Tibial artery (tissue), 4 donors: ENCODE measurements at regions not wholly inside any gene's neighbourhood (a gene's known extent, or its start where the extent isn't known, plus 50 kb on each side); places are given as distances from the start of the nearest gene placed in this dataset.
A peak's percentile ranks its signal among the peaks of the same experiment; 100 is the strongest.
"Not testable (repeated sequence)": the region's sequence is repeated elsewhere in the genome, so short reads cannot be mapped to it uniquely, and the experiment has no call there.

Source experiments
- DNase-seq, 2 donors: peaks; one replicate each; pipeline ENCODE4 v3.0.0-alpha.2; 2019
- H3K27ac ChIP-seq, 2 donors: fragments of 200-600 bp; sonication (generic) in 1 of 2; 1 replicate in 1 of 2; 2 replicates in 1 of 2; pipeline ENCODE4 v1.5.1; 2018 to 2019; ENCODE audit warnings: mild to moderate bottlenecking in 1 of 2
- H3K27me3 ChIP-seq, 2 donors: fragments of 200-600 bp; sonication (generic) in 1 of 2; one replicate each; pipeline versions ENCODE4 v1.5.1 to v1.6.0; 2016 to 2019
- H3K36me3 ChIP-seq, 3 donors: fragments of 200-600 bp; sonication (generic) in 2 of 3; one replicate each; pipeline ENCODE4 v1.5.1; 2016 to 2019; ENCODE audit warnings: mild to moderate bottlenecking in 2 of 3
- H3K4me1 ChIP-seq, 4 donors: fragments of 200-600 bp; sonication (generic) in 2 of 4; 1 replicate in 3 of 4; 2 replicates in 1 of 4; pipeline ENCODE4 v1.5.1; 2016 to 2019
- H3K4me3 ChIP-seq, 2 donors: fragments of 200-600 bp; sonication (generic) in 1 of 2; 1 replicate in 1 of 2; 2 replicates in 1 of 2; pipeline ENCODE4 v1.5.1; 2018 to 2019; ENCODE audit warnings: mild to moderate bottlenecking in 2 of 2
- H3K9me3 ChIP-seq, 3 donors: fragments of 200-600 bp; sonication (generic) in 1 of 3; one replicate each; pipeline ENCODE4 v1.5.1; 2016 to 2019
- intact Hi-C: fragments of 100-400 bp; cut with DNase I; formaldehyde crosslinking; loops from one replicate; pipeline ENCODE4 v1.15.0; 2023; ENCODE audit warnings: low total_unique reads
- TF ChIP-seq, protein P1 (sequence below), 2 experiments: fragments of 200-600 bp in 1 of 2; fragments of 450-650 bp in 1 of 2; IDR thresholded peaks; one replicate each; pipeline ENCODE4 v1.5.1; 2017 to 2019; ENCODE audit warnings: antibody characterized with exemption in 2 of 2, mild to moderate bottlenecking in 1 of 2, moderate library complexity in 1 of 2

GRCh38 chr5:153939101-153939500 is 99.6 kb downstream of the FAM114A2 start:
- Histone ChIP-seq H3K27me3 (no peaks in the 10 kb centered on the region), H3K27ac (no peak overlapping the region), H3K9me3 (peaks cover 0 to 59% (median 52%) of the 10 kb centered on the region in 3 donors), H3K4me1 (no peaks in the 10 kb centered on the region), H3K4me3 (no peak overlapping the region), H3K36me3 (no peaks in the 10 kb centered on the region)
- TF ChIP-seq, protein P1, sequence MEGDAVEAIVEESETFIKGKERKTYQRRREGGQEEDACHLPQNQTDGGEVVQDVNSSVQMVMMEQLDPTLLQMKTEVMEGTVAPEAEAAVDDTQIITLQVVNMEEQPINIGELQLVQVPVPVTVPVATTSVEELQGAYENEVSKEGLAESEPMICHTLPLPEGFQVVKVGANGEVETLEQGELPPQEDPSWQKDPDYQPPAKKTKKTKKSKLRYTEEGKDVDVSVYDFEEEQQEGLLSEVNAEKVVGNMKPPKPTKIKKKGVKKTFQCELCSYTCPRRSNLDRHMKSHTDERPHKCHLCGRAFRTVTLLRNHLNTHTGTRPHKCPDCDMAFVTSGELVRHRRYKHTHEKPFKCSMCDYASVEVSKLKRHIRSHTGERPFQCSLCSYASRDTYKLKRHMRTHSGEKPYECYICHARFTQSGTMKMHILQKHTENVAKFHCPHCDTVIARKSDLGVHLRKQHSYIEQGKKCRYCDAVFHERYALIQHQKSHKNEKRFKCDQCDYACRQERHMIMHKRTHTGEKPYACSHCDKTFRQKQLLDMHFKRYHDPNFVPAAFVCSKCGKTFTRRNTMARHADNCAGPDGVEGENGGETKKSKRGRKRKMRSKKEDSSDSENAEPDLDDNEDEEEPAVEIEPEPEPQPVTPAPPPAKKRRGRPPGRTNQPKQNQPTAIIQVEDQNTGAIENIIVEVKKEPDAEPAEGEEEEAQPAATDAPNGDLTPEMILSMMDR (IDR thresholded peaks at IDR 0.05) = no peak
- DNase-seq = no peak
- intact Hi-C loops = no loop called here

GRCh38 chr5:153938191-153938842 is 100.4 kb downstream of the FAM114A2 start:
- TF ChIP-seq, protein P1 (IDR thresholded peaks at IDR 0.05) = no peak
- peaks cover 0 to 62% (median 54%) of the 10 kb centered on the region in 3 donors for H3K9me3 ChIP-seq
- no peak for DNase-seq

DNA sequence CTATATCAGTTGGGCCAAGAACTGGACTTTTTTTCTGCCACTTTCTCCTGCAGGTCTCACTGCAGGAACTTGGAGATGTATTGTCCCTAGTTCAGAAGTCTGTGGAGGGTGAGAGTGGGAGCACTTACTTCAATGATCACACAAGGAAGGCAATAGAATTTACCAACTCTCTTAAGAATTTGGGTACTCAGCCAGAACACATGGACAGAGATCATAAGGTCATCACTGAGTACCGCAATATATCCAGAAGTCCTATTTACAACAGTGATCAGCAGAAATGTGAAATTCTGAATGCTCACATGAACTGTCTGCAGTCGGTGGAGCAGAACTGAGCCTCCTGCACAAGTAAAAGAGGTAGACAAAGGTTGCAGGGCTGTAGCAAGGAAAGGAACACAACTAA is 101.0 kb downstream of the FAM114A2 start:
- Histone ChIP-seq H3K4me1 (no peaks in the 10 kb centered on the region), H3K27me3 (no peaks in the 10 kb centered on the region), H3K9me3 (peaks cover 0 to 62% (median 54%) of the 10 kb centered on the region in 3 donors), H3K27ac (no peak overlapping the region), H3K4me3 (no peak overlapping the region), H3K36me3 (no peaks in the 10 kb centered on the region)
- TF ChIP-seq, protein P1 (IDR thresholded peaks at IDR 0.05) = no peak
- intact Hi-C loops = no loop called here
- no peak for DNase-seq

More at GRCh38 chr5:153938191-153938842, 100.4 kb downstream of the FAM114A2 start:
- H3K4me1 ChIP-seq = no peaks in the 10 kb centered on the region
- no peak overlapping the region for H3K4me3 ChIP-seq
- intact Hi-C loops = no loop called here
- no peaks in the 10 kb centered on the region for H3K36me3 ChIP-seq
- H3K27me3 ChIP-seq = no peaks in the 10 kb centered on the region
- H3K27ac ChIP-seq = no peak overlapping the region

- H3K36me3 ChIP-seq, H3K27me3 ChIP-seq, DNase-seq, H3K4me1 ChIP-seq, intact Hi-C loops, H3K4me3 ChIP-seq, H3K27ac ChIP-seq: not testable (repeated sequence)
- peaks cover 0 to 41% (median 39%) of the 10 kb centered on the region in 3 donors for H3K9me3 ChIP-seq
These were observed 103.6 kb downstream of the FAM114A2 start for GRCh38 chr5:153935151-153935550.

DNA sequence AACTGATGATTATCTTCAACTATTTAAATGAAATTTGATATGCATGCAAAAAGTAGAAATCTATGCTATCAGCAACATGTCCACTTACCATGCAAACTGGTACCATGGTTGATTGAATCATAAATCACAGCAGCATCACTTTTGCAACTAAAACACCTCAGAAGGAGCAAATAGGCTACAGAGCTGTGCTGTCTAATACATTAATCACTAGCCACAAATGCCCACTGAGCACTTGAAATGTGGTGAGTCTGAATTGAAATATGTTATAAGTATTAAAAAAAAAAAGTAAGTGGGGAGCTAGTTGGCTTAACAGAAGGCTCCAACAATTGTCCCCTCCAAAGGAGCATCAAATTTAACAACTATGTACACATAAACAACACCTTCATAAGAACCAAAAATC is 112.5 kb downstream of the FAM114A2 start:
- H3K4me1 ChIP-seq = no peaks in the 10 kb centered on the region
- no peak for DNase-seq
- H3K36me3 ChIP-seq = no peaks in the 10 kb centered on the region
- H3K27ac ChIP-seq = no peak overlapping the region
- no peak overlapping the region for H3K4me3 ChIP-seq
- TF ChIP-seq, protein P1 (IDR thresholded peaks at IDR 0.05) = no peak
- no peaks in the 10 kb centered on the region for H3K27me3 ChIP-seq
- no peaks in the 10 kb centered on the region for H3K9me3 ChIP-seq
- intact Hi-C loops = no loop called here

DNA sequence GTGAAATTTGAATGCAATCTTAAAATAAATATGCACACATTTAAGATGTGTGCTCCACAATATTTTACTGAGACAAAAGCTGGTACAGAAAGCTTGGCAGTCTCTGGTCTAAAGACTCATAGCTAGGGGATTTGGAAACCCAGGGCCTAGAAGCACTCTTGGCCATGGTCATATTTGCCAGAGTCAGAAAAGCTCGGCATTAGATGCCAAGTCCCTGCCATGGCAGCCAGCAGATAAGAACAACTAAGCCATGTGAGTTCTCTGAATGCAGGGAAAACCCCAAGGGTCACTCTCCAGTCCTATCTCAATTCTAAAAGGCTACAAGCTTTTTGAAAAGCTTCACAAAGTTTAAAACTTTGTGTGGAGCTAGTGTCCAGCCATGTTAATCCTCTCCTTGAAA is 119.5 kb downstream of the FAM114A2 start:
- H3K36me3 ChIP-seq = no peaks in the 10 kb centered on the region
- peaks cover 0 to 12% (median 0%) of the 10 kb centered on the region in 4 donors for H3K4me1 ChIP-seq
- no peaks in the 10 kb centered on the region for H3K9me3 ChIP-seq
- no peak overlapping the region for H3K4me3 ChIP-seq
- H3K27me3 ChIP-seq = no peaks in the 10 kb centered on the region
- intact Hi-C loops = no loop called here
- peak overlapping the region in 1 of 2 donors; percentile 17 for H3K27ac ChIP-seq
- DNase-seq = no peak
- TF ChIP-seq, protein P1 (IDR thresholded peaks at IDR 0.05) = no peak
